HG03439 (cell line): ENCODE measurements at regions not wholly inside any gene's neighbourhood (a gene's known extent, or its start where the extent isn't known, plus 50 kb on each side); places are given as distances from the start of the nearest gene placed in this dataset.

Experiments
- ATAC-seq: cut with Tn5 transposase; IDR thresholded peaks from one replicate; pipeline ENCODE4 v1.9.1; 2021; ENCODE audit warnings: mild to moderate bottlenecking, moderate library complexity; ENCODE audit not compliant: unreplicated experiment

- no peak for ATAC-seq
Observed at GRCh38 chr7:46839651-46840050, 742.3 kb downstream of the TNS3 start.

- ATAC-seq: no peak
Observed at GRCh38 chr7:46838463-46838862, 743.4 kb downstream of the TNS3 start.

GRCh38 chr7:46835556-46835955 lies 746.4 kb downstream of the TNS3 start:
- no peak for ATAC-seq

- ATAC-seq: no peak
Observed at GRCh38 chr7:46834921-46835320, 747.0 kb downstream of the TNS3 start.

- no peak for ATAC-seq
Observed at GRCh38 chr7:46833197-46833596, 748.7 kb downstream of the TNS3 start.

GRCh38 chr7:46832136-46832535 lies 749.8 kb downstream of the TNS3 start:
- no peak for ATAC-seq

- no peak for ATAC-seq
Observed at GRCh38 chr7:46819819-46820218, 762.1 kb downstream of the TNS3 start.

- no peak for ATAC-seq
Observed at GRCh38 chr7:46814516-46815250, 767.2 kb downstream of the TNS3 start.

GRCh38 chr7:46812101-46812675 lies 769.7 kb downstream of the TNS3 start:
- ATAC-seq: no peak

GRCh38 chr7:46811529-46811928 lies 770.4 kb downstream of the TNS3 start:
- ATAC-seq: no peak

GRCh38 chr7:46810986-46811385 lies 770.9 kb downstream of the TNS3 start:
- no peak for ATAC-seq

GRCh38 chr7:46809886-46810285 lies 772.0 kb downstream of the TNS3 start:
- no peak for ATAC-seq

- no peak for ATAC-seq
Observed at GRCh38 chr7:46806856-46807255, 775.1 kb downstream of the TNS3 start.

GRCh38 chr7:46802479-46802878 lies 779.4 kb downstream of the TNS3 start:
- ATAC-seq: no peak

GRCh38 chr7:46791188-46791587 lies 790.7 kb downstream of the TNS3 start:
- ATAC-seq: no peak

- no peak for ATAC-seq
Observed at GRCh38 chr7:46786995-46787394, 794.9 kb downstream of the TNS3 start.

- ATAC-seq: no peak
Observed at GRCh38 chr7:46786221-46786954, 795.5 kb downstream of the TNS3 start.

GRCh38 chr7:46784732-46785131 lies 797.2 kb downstream of the TNS3 start:
- ATAC-seq: no peak

GRCh38 chr7:46781901-46782439 lies 799.9 kb downstream of the TNS3 start:
- no peak for ATAC-seq

- ATAC-seq: no peak
Observed at GRCh38 chr7:46776790-46777189, 805.1 kb downstream of the TNS3 start.

- ATAC-seq: no peak
Observed at GRCh38 chr7:46775776-46776175, 806.1 kb downstream of the TNS3 start.

- ATAC-seq: no peak
Observed at GRCh38 chr7:46775020-46775419, 806.9 kb downstream of the TNS3 start.
